ENCODE measurements at regions not wholly inside any gene's neighbourhood (a gene's known extent, or its start where the extent isn't known, plus 50 kb on each side); places are given as distances from the start of the nearest gene placed in this dataset.

- TF ChIP-seq GATA2 (IDR thresholded peaks at IDR 0.05; ENCODE audit: low read depth, low read length) (no peak), GATA3 (IDR thresholded peaks at IDR 0.05; ENCODE audit: low read depth, low read length) (no peak)
Observed at GRCh38 chr9:24879591-24879990, 333.9 kb upstream of the IZUMO3 start.

Measured in SH-SY5Y (cell line).